ENCODE measurements at regions not wholly inside any gene's neighbourhood (a gene's known extent, or its start where the extent isn't known, plus 50 kb on each side); places are given as distances from the start of the nearest gene placed in this dataset.

- no peaks in the 10 kb centered on the region for H3K79me2 ChIP-seq (ENCODE audit: control insufficient read depth, insufficient read depth, low read length)
- H3K36me3 ChIP-seq (ENCODE audit: control insufficient read depth, insufficient read depth, low read length): no peaks in the 10 kb centered on the region
- H3K27ac ChIP-seq (ENCODE audit: insufficient read depth, low read length): no peak overlapping the region
- no peak overlapping the region for H3K4me2 ChIP-seq (ENCODE audit: extremely low read depth, insufficient read depth, low read length)
- no peaks in the 10 kb centered on the region for H3K27me3 ChIP-seq (ENCODE audit: control insufficient read depth, insufficient read depth, low read length)
- H2AFZ ChIP-seq (ENCODE audit: low read length): no peak overlapping the region
- H3K9ac ChIP-seq (ENCODE audit: insufficient read depth, low read length): no peak overlapping the region
- H3K4me3 ChIP-seq (replicated peaks in 1 of 4; ENCODE audit: control extremely low read depth in 1 of 4, insufficient read depth in 1 of 4, low read depth in 3 of 4, low read length in 4 of 4): no peak overlapping the region
- DNase-seq (ENCODE audit: low read depth in 2 of 2): no peak
- no peaks in the 10 kb centered on the region for H3K4me1 ChIP-seq (ENCODE audit: control insufficient read depth, extremely low read depth, insufficient read depth, low read length)
- TF ChIP-seq CTCF (conservative IDR thresholded peaks at IDR 0.05 in 1 of 2, IDR thresholded peaks at IDR 0.05 in 1 of 2; ENCODE audit: low read depth in 1 of 2, low read length in 2 of 2) (no peak), EZH2 (IDR thresholded peaks at IDR 0.05; ENCODE audit: low read length, missing control alignments) (no peak)
- no peaks in the 10 kb centered on the region for H3K9me3 ChIP-seq (ENCODE audit: control insufficient read depth, insufficient read depth, low read depth, low read length)
- no peaks in the 10 kb centered on the region for H4K20me1 ChIP-seq (ENCODE audit: control insufficient read depth, extremely low read depth, insufficient read depth, low read length)
Measured at GRCh38 chr18:43485545-43485963, 208.3 kb upstream of the SYT4 start.

- Histone ChIP-seq H3K4me1 (ENCODE audit: control insufficient read depth, extremely low read depth, insufficient read depth, low read length) (no peaks in the 10 kb centered on the region), H3K9ac (ENCODE audit: insufficient read depth, low read length) (no peak overlapping the region), H4K20me1 (ENCODE audit: control insufficient read depth, extremely low read depth, insufficient read depth, low read length) (no peaks in the 10 kb centered on the region), H2AFZ (ENCODE audit: low read length) (no peak overlapping the region), H3K4me2 (ENCODE audit: extremely low read depth, insufficient read depth, low read length) (no peak overlapping the region), H3K79me2 (ENCODE audit: control insufficient read depth, insufficient read depth, low read length) (no peaks in the 10 kb centered on the region), H3K4me3 (replicated peaks in 1 of 4; ENCODE audit: control extremely low read depth in 1 of 4, insufficient read depth in 1 of 4, low read depth in 3 of 4, low read length in 4 of 4) (no peak overlapping the region), H3K27me3 (ENCODE audit: control insufficient read depth, insufficient read depth, low read length) (no peaks in the 10 kb centered on the region), H3K36me3 (ENCODE audit: control insufficient read depth, insufficient read depth, low read length) (no peaks in the 10 kb centered on the region), H3K9me3 (ENCODE audit: control insufficient read depth, insufficient read depth, low read depth, low read length) (no peaks in the 10 kb centered on the region), H3K27ac (ENCODE audit: insufficient read depth, low read length) (no peak overlapping the region)
- TF ChIP-seq CTCF (conservative IDR thresholded peaks at IDR 0.05 in 1 of 2, IDR thresholded peaks at IDR 0.05 in 1 of 2; ENCODE audit: low read depth in 1 of 2, low read length in 2 of 2) (no peak), EZH2 (IDR thresholded peaks at IDR 0.05; ENCODE audit: low read length, missing control alignments) (no peak)
- peak in 1 of 2 donors; percentile 1 for DNase-seq (ENCODE audit: low read depth in 2 of 2)
Measured at GRCh38 chr18:43486462-43486861, 209.2 kb upstream of the SYT4 start.

GRCh38 chr18:43501099-43501498 is 223.8 kb upstream of the SYT4 start:
- Histone ChIP-seq H4K20me1 (ENCODE audit: control insufficient read depth, extremely low read depth, insufficient read depth, low read length) (no peaks in the 10 kb centered on the region), H3K4me2 (ENCODE audit: extremely low read depth, insufficient read depth, low read length) (no peak overlapping the region), H3K36me3 (ENCODE audit: control insufficient read depth, insufficient read depth, low read length) (no peaks in the 10 kb centered on the region), H3K9me3 (ENCODE audit: control insufficient read depth, insufficient read depth, low read depth, low read length) (no peaks in the 10 kb centered on the region), H2AFZ (ENCODE audit: low read length) (no peak overlapping the region), H3K79me2 (ENCODE audit: control insufficient read depth, insufficient read depth, low read length) (no peaks in the 10 kb centered on the region), H3K27me3 (ENCODE audit: control insufficient read depth, insufficient read depth, low read length) (no peaks in the 10 kb centered on the region), H3K27ac (ENCODE audit: insufficient read depth, low read length) (no peak overlapping the region), H3K9ac (ENCODE audit: insufficient read depth, low read length) (no peak overlapping the region), H3K4me1 (ENCODE audit: control insufficient read depth, extremely low read depth, insufficient read depth, low read length) (no peaks in the 10 kb centered on the region), H3K4me3 (replicated peaks in 1 of 4; ENCODE audit: control extremely low read depth in 1 of 4, insufficient read depth in 1 of 4, low read depth in 3 of 4, low read length in 4 of 4) (no peak overlapping the region)
- TF ChIP-seq CTCF (conservative IDR thresholded peaks at IDR 0.05 in 1 of 2, IDR thresholded peaks at IDR 0.05 in 1 of 2; ENCODE audit: low read depth in 1 of 2, low read length in 2 of 2) (no peak), EZH2 (IDR thresholded peaks at IDR 0.05; ENCODE audit: low read length, missing control alignments) (no peak)
- DNase-seq (ENCODE audit: low read depth in 2 of 2): no peak
